ENCODE measurements at regions not wholly inside any gene's neighbourhood (a gene's known extent, or its start where the extent isn't known, plus 50 kb on each side); places are given as distances from the start of the nearest gene placed in this dataset.

- DNase-seq, result no peak
Measured at GRCh38 chr18:37769826-37770225, 204.2 kb upstream of the CELF4 start.

- DNase-seq, result no peak
Measured at GRCh38 chr18:37764541-37765288, 199.1 kb upstream of the CELF4 start.

DNA sequence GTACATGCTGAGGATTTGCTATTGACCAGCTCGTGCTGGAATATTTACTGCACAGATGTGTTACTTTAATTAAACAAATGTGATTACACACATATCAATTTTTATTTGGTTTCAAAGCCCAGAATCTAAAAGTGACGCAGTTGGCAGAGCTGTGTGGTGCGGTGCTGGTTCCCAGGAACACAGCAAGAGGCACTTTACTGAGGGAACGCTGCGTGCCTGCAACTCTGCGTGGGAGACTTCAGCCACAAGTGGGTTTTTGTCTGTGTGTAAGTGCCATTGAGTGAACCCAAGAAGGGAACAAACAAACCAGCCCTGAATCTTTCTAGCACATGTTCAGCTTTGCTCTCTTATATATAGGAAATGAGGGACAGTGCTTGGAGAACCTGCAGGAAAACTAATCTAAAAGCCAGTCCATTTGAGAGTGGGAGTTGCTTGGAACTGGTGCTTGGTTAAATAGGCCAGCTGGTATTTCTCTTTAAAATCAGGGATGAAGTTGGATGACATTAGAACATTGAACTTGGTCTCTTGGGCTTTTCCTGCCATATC, 196.6 kb upstream of the CELF4 start:
- DNase-seq, result no peak

DNA sequence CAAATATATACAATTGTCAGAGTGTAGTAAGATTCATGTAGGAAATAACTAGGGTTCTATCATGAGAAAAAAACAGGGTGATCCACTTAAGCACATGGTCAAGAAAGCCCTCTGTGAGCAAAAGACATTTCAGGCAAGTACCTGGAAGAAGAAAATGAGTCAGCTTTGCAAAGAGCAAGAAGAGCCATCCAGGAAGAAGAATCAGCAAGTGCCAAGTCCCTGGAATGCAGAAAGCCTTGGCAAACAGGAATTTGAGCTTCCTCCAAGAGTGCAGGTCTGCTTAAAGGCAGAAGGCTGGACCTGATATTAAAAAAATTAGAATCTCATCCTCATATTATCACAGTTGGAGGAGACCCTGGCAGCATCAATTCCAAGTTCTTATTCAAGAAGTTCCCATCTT, 188.5 kb upstream of the CELF4 start:
- DNase-seq, result no peak

DNA sequence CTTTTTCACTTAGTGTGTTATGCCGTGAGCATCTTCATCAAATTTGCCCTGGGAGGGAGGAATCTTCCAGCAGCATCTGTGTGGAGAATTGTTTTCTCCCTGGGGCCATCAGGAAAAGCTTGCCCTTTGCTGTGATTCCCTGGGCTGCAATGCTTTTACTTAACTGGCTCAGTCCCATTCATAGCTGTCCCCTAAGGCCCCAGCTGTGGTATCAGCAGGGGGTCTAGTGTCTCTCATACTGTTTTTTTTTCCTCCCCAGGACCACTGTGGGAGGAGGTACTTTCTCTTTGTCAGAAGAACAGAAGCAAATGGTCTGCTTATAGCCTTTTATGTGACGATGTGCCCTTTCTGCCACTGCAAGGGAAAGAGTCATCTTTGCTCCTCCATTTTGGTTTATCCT, 176.8 kb upstream of the CELF4 start:
- DNase-seq, result no peak

- no peak for DNase-seq
Measured at GRCh38 chr18:37741032-37741623, 175.5 kb upstream of the CELF4 start.

DNA sequence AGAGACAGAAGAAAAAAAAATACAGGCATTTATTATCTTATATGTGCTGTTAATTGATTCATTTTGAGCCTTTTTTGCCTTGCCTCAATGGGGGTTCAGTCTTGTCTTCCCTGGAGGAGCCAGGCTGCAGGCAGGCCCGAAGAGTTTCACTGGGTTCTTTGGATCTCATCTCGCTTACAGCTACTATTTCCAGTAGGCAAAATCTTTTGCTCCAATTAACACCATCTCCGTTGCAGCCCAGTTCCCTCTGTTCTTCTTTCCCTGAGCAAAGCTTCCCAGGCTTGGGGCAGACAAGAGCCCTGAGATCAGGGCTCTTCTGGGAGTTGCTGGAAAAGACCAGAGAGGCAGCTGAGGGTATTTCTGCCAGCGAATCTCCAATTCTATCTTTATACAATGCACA, 168.8 kb upstream of the CELF4 start:
- no peak for DNase-seq

DNA sequence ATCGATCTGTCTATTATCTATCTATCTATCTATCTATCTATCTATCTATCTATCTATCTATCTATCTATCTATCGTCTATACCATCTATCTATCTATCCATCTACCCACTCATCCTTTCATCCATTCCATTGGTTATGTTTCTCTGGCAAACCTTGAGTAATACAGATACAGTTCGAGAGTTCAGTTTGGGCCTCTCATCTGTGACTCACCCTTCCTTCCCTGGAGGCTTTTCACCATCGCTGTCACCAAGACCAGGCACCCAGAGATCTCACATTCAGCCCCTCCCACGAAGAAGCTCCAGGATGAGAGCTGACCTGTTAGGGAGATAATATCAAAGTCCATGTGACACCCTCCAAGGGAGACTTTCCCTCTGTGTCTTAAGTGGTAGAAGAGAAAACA, 164.1 kb upstream of the CELF4 start:
- DNase-seq, result no peak

DNA sequence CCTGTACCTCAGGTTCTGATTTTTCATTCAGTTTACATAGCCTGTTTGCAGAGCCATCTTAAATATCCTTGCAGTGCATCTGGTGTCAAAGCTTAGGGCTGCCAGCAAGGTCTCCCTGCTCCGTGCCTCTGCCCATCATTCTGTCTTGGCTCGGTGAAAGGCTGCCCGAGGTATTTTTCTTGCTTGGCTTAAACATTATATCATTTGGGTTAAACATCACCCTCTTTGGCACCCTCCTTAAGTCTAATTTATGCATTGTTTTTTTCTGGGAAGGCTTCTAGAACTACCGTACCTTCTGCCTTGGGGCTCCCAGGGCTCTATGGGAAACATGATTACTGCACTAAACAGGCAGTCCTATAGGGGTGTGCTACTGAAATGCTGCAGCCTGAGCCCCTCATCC, 158.6 kb upstream of the CELF4 start:
- no peak for DNase-seq

- DNase-seq, result no peak
Measured at GRCh38 chr18:37721544-37722522, 156.2 kb upstream of the CELF4 start.

DNA sequence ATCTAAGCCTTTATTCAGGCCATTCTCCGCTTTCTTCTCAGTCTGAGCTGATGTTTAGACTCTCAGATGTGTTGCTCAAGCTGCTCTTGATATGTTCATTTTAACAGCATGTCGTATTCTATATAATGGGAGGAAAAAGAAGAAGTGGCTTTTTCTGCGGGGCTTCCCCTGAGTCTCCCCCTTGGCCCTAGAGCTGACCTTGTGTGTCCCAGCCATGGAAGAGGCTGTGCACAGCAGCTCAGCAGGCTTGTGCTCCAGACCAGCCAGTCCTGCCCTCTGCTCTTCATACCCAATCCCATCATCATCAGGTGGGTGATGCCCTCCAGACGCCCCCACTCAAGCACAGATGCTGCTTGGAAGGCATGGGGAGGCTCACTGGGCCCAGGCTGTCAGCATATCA, 155.1 kb upstream of the CELF4 start:
- DNase-seq, result no peak

- DNase-seq, result no peak
Measured at GRCh38 chr18:37717656-37718055, 152.1 kb upstream of the CELF4 start.

- no peak for DNase-seq
Measured at GRCh38 chr18:37717098-37717497, 151.5 kb upstream of the CELF4 start.

DNA sequence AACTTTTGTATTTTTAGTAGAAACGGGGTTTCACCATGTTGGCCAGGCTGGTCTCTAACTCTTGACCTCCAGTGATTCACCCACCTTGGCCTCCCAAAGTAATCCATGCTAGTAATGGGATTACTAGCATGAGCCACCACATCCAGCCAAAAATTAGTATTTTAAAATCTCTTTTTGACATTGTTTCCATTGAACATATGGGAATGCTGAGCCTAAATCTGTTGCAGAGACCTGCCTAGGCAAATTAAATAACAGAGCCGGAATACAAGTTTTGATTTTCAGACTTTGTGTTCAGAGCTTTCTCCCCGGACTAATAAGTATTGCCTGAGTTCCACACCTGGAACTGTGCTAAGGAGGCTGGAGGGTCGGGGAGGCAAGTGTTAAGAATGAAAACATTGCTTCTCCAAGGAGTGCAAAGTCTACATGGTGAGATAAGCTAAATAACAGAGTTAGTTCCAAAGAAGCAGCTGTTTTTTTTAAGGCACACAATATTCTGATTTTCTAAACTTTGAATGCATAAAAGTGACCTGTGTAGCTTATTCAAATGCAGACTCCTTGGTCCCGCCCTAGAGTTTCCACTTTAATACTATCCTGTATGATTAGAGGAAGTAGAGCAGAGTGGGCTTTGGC, 150.6 kb upstream of the CELF4 start:
- DNase-seq, result no peak

DNA sequence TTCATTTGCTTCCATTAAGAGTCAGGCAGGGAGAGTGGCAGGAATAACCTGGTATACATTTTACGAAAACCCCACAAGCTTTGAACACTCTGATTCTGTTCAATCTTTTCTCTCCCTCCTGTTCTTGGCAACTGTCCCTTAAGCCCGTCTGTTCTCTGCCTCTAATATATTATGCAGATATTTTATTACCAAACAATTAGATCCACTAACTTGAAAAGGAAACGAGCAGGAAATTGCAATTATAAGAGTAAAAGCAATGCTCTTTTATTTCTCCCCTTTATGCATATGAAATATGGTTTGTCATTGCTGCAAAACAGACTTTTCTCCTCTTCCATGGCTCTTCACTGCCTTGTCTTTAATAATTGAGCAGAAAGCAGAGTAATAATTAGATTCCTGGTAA, 149.1 kb upstream of the CELF4 start:
- no peak for DNase-seq

DNA sequence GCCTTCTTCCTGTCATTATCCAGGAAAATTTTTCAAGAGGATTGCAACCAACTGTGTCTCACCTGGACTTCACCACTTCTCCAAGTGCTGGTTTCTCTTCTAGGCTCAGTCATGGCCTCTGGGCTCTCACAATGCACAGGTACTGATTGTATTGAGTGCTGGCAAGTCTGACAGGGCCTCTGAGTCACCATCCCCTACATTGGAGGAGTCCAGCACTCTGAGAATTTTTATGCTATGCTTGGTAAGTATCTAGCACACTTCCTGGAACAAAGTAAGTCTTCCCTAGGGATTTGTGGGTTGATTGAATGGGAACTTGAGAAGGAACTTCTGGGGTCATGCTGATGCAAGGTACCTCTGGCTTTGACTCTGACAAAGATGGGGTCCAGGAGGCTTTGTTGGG, 147.2 kb upstream of the CELF4 start:
- no peak for DNase-seq

DNA sequence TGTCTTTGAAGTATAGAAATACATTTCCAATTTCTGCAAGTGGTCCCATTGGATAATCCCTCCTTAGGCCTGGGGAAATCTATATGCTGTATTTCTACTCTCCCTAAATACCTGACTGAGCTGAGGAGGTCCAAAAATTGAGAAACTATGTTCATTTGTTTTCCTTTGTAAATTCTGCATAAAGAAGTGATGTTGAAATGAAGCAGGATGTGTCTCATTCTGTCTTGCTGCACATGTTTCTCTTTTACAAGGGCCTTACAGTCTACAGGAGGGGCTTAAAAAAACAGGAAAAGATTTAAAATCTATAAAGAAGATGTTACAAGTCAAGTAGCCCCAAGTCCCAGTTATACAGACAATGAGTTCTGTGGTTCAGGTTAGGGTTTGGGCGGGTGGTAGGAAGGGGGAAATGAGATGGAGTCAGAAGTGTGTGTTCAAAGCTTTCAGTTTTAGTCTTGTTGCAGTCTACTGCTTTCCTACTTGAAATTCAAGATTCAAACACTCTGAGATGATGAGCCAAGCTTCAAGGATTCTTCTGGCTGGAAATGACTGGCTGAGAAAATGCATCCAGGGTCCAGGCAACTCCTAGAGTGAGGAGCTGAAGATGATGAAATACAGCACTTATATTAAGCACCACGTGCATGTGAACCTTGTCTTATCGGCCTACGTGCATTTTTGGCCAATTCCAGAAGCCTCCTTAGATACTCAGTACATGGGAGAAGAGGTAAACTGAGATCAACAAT, 146.3 kb upstream of the CELF4 start:
- no peak for DNase-seq

GRCh38 chr18:37710726-37711125, 145.1 kb upstream of the CELF4 start:
- DNase-seq, result no peak

GRCh38 chr18:37709740-37710139, 144.1 kb upstream of the CELF4 start:
- no peak for DNase-seq

DNA sequence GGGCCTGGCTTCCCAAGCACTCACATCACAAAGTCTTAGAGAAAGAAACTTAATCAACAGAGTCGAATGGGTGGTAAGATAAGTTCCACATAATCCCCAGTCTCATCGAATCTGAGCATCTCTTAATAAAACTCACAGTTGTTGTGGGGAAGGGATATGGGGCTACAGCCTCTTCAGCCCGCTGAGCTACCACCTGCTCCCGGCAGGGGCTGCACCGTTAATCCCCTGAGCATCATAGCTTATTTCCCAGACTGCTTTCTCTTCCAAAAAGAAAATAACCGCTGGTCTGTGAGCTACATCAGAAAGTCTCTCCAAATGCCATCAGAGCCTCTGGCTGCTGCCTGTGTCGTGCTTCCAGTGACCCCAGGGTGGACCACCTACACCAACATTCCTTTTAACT, 139.4 kb upstream of the CELF4 start:
- DNase-seq, result no peak

- no peak for DNase-seq
Measured at GRCh38 chr18:37702841-37703240, 137.2 kb upstream of the CELF4 start.

DNA sequence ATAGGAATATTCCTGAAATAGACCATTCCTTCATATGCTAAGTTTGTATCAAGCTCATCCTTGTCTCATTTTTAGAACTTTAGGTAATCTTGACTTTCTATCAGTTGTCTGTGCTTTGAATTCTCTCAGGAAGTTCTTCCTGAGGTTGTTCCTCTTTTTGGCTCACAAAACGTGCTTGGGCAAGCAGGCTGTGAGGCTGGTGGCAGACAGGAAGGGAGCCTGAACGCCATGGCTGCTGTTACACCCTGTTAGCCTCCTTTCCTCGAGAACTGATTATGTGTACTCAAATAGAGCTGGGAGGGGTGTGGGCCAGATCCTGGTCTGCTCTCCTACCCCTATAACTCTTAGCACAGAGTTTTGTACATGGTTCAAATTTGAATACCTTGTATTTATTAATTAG, 136.4 kb upstream of the CELF4 start:
- no peak for DNase-seq

Measured in NCI-H2081 treated with DMSO at 0.1 percent for 48 hours (cell line).